ENCODE measurements at regions not wholly inside any gene's neighbourhood (a gene's known extent, or its start where the extent isn't known, plus 50 kb on each side); places are given as distances from the start of the nearest gene placed in this dataset.

GRCh38 chr1:30339866-30340265 is 383.5 kb downstream of the MATN1 start:
- no peak overlapping the region for H3K4me3 ChIP-seq (ENCODE audit: control insufficient read depth in 2 of 3, extremely low read depth in 1 of 3, insufficient read depth in 2 of 3, low read depth in 1 of 3, low read length in 3 of 3)
- dilution Hi-C loops (cut with MboI; ENCODE audit: extremely low pct_ligation_motif_present, low sequenced_read_pairs): no loop called here

DNA sequence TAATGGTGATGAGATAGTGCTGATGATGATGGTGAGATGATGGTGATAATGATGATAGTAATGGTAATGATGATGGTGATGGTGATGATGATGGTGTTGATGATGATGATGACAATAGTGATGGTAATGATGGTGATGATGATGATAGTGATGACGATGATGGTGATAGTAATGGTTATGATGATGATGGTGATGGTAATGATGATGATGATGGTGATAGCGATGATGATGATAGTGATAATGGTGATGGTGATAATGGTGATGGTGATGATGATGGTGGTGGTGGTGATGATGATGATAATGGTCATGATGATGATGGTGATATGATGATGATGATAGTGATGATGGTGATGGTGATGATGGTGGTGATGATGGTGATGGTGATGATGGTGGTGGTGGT is 384.6 kb downstream of the MATN1 start:
- no peak for DNase-seq (ENCODE audit: low read depth, low spot score)

More at GRCh38 chr1:30339866-30340265, 383.5 kb downstream of the MATN1 start:
- H3K9me3 ChIP-seq (ENCODE audit: control insufficient read depth, low read depth, low read length): no peaks in the 10 kb centered on the region
- no peaks in the 10 kb centered on the region for H3K36me3 ChIP-seq (ENCODE audit: control insufficient read depth in 2 of 2, extremely low read depth in 1 of 2, insufficient read depth in 2 of 2, low read length in 2 of 2)
- no peak overlapping the region for H3K27ac ChIP-seq (ENCODE audit: control insufficient read depth, insufficient read depth, low read length)
- H3K79me2 ChIP-seq (ENCODE audit: control insufficient read depth, insufficient read depth, low read length): no peaks in the 10 kb centered on the region
- no peak overlapping the region for H3K4me2 ChIP-seq (ENCODE audit: control insufficient read depth, extremely low read depth, insufficient read depth, low read depth, low read length)
- no peak for DNase-seq (ENCODE audit: low read depth, low spot score)
- H4K20me1 ChIP-seq (ENCODE audit: control insufficient read depth, extremely low read depth, insufficient read depth, low read length): no peaks in the 10 kb centered on the region
- no peak for FAIRE-seq
- H2AFZ ChIP-seq (ENCODE audit: control insufficient read depth, low read length): no peak overlapping the region
- TF ChIP-seq CTCF (optimal IDR thresholded peaks at IDR 0.05 in 1 of 3, IDR thresholded peaks at IDR 0.05 in 1 of 3, conservative IDR thresholded peaks at IDR 0.05 in 1 of 3; ENCODE audit: extremely low read depth in 1 of 3, insufficient read depth in 2 of 3, low read length in 3 of 3) (no peak), EZH2 (IDR thresholded peaks at IDR 0.05; ENCODE audit: low read length) (no peak)
- H3K4me1 ChIP-seq (ENCODE audit: control insufficient read depth, extremely low read depth, insufficient read depth, low read length): no peaks in the 10 kb centered on the region
- no peaks in the 10 kb centered on the region for H3K9me1 ChIP-seq (ENCODE audit: control insufficient read depth, extremely low read depth, insufficient read depth, low read length)
- peaks cover 17% of the 10 kb centered on the region for H3K27me3 ChIP-seq (ENCODE audit: control insufficient read depth, extremely low read depth, insufficient read depth, low read length)
- H3K9ac ChIP-seq (ENCODE audit: control insufficient read depth, extremely low read depth, insufficient read depth, low read length): no peak overlapping the region

More for the DNA sequence above, 384.6 kb downstream of the MATN1 start:
- Histone ChIP-seq H3K27ac (ENCODE audit: control insufficient read depth, insufficient read depth, low read length) (no peak overlapping the region), H3K9me1 (ENCODE audit: control insufficient read depth, extremely low read depth, insufficient read depth, low read length) (no peaks in the 10 kb centered on the region), H3K79me2 (ENCODE audit: control insufficient read depth, insufficient read depth, low read length) (no peaks in the 10 kb centered on the region), H2AFZ (ENCODE audit: control insufficient read depth, low read length) (no peak overlapping the region), H3K9ac (ENCODE audit: control insufficient read depth, extremely low read depth, insufficient read depth, low read length) (no peak overlapping the region), H4K20me1 (ENCODE audit: control insufficient read depth, extremely low read depth, insufficient read depth, low read length) (no peaks in the 10 kb centered on the region), H3K4me3 (ENCODE audit: control insufficient read depth in 2 of 3, extremely low read depth in 1 of 3, insufficient read depth in 2 of 3, low read depth in 1 of 3, low read length in 3 of 3) (no peak overlapping the region), H3K9me3 (ENCODE audit: control insufficient read depth, low read depth, low read length) (no peaks in the 10 kb centered on the region), H3K27me3 (ENCODE audit: control insufficient read depth, extremely low read depth, insufficient read depth, low read length) (peaks cover 17% of the 10 kb centered on the region), H3K4me1 (ENCODE audit: control insufficient read depth, extremely low read depth, insufficient read depth, low read length) (no peaks in the 10 kb centered on the region), H3K36me3 (ENCODE audit: control insufficient read depth in 2 of 2, extremely low read depth in 1 of 2, insufficient read depth in 2 of 2, low read length in 2 of 2) (no peaks in the 10 kb centered on the region), H3K4me2 (ENCODE audit: control insufficient read depth, extremely low read depth, insufficient read depth, low read depth, low read length) (no peak overlapping the region)
- dilution Hi-C loops (cut with MboI; ENCODE audit: extremely low pct_ligation_motif_present, low sequenced_read_pairs): no loop called here
- TF ChIP-seq CTCF (optimal IDR thresholded peaks at IDR 0.05 in 1 of 3, IDR thresholded peaks at IDR 0.05 in 1 of 3, conservative IDR thresholded peaks at IDR 0.05 in 1 of 3; ENCODE audit: extremely low read depth in 1 of 3, insufficient read depth in 2 of 3, low read length in 3 of 3): no peak
- TF ChIP-seq EZH2 (IDR thresholded peaks at IDR 0.05; ENCODE audit: low read length): no peak
- no peak for FAIRE-seq

All from keratinocyte (primary cell).